Caco-2 (cell line): ENCODE measurements at regions not wholly inside any gene's neighbourhood (a gene's known extent, or its start where the extent isn't known, plus 50 kb on each side); places are given as distances from the start of the nearest gene placed in this dataset.
A peak's percentile ranks its signal among the peaks of the same experiment; 100 is the strongest.
"Not testable (repeated sequence)": the region's sequence is repeated elsewhere in the genome, so short reads cannot be mapped to it uniquely, and the experiment has no call there.

Experiments
- BruUV-seq: library from RNA; stranded (reverse); fragments of 400-500 nt; replicated peaks from 2 replicates; lab custom pipeline; 2021; lab: Mats Ljungman, UMichigan
- CTCF ChIA-PET: fragments of 300-600 bp; sonication (Branson Sonifier 250); formaldehyde crosslinking; loops from one replicate; lab custom pipeline; 2022; ENCODE audit warnings: antibody characterized with exemption; lab: Charles Lee
- POLR2A ChIA-PET: fragments of 300-600 bp; sonication (Branson Sonifier 250); formaldehyde crosslinking; loops from one replicate; lab custom pipeline; 2022; ENCODE audit warnings: antibody characterized with exemption; lab: Charles Lee
- DNase-seq, 2 experiments: peaks; one replicate each; pipeline versions ENCODE4 v3.0.0 to v3.0.0-alpha.2; 2020 to 2022
- H3K27me3 ChIP-seq: replicated peaks from 2 replicates; pipeline ENCODE4 v1.6.0; 2011; ENCODE audit warnings: low read length; ENCODE audit not compliant: control insufficient read depth, insufficient read depth
- H3K36me3 ChIP-seq: 2 replicates; pipeline ENCODE4 v1.5.1; 2011; ENCODE audit warnings: low read length; ENCODE audit not compliant: control insufficient read depth, insufficient read depth
- H3K4me1 ChIP-seq: fragments of 250-450 bp; sonication (Bioruptor Pico); 2 replicates; pipeline ENCODE4 v1.5.1; 2020; ENCODE audit warnings: mild to moderate bottlenecking
- H3K4me3 ChIP-seq: 2 replicates; pipeline ENCODE4 v1.5.1; 2011; ENCODE audit warnings: low read depth, mild to moderate bottlenecking, control low read depth, low read length
- H3K9me3 ChIP-seq: fragments of 250-450 bp; sonication (Bioruptor Pico); 2 replicates; pipeline ENCODE4 v1.5.1; 2020; ENCODE audit warnings: mild to moderate bottlenecking, moderate library complexity
- H3K27ac Mint-ChIP-seq: one replicate; pipeline ENCODE4 v1.8.0; 2022; ENCODE audit warnings: mixed read lengths; ENCODE audit not compliant: unreplicated experiment
- H3K27me3 Mint-ChIP-seq: one replicate; pipeline ENCODE4 v1.8.0; 2022; ENCODE audit warnings: mixed read lengths; ENCODE audit not compliant: insufficient read depth, unreplicated experiment
- H3K36me3 Mint-ChIP-seq: one replicate; pipeline ENCODE4 v1.8.0; 2022; ENCODE audit warnings: mild to moderate bottlenecking, mixed read lengths; ENCODE audit not compliant: insufficient read depth, unreplicated experiment
- H3K4me1 Mint-ChIP-seq: one replicate; pipeline ENCODE4 v1.8.0; 2022; ENCODE audit warnings: low read depth, mixed read lengths; ENCODE audit not compliant: unreplicated experiment
- H3K4me3 Mint-ChIP-seq: one replicate; pipeline ENCODE4 v1.8.0; 2022; ENCODE audit warnings: mild to moderate bottlenecking, moderate library complexity, mixed read lengths; ENCODE audit not compliant: unreplicated experiment
- H3K9me3 Mint-ChIP-seq: one replicate; pipeline ENCODE4 v1.8.0; 2022; ENCODE audit warnings: mixed read lengths; ENCODE audit not compliant: unreplicated experiment
- intact Hi-C: fragments of 100-400 bp; cut with micrococcal nuclease; formaldehyde crosslinking; loops from one replicate; pipeline ENCODE4 v1.10.0; 2022; ENCODE audit not compliant: unreplicated experiment
- TF ChIP-seq, protein P1 (sequence below), 2 experiments: fragments of 200-600 bp in 1 of 2; IDR thresholded peaks; 1 replicate in 1 of 2; 2 replicates in 1 of 2; pipeline versions ENCODE4 v1.5.1 to v1.8.0; 2011 to 2022; ENCODE audit warnings: antibody characterized with exemption in 1 of 2, control low read depth in 1 of 2, inconsistent platforms in 1 of 2, low read depth in 1 of 2, low read length in 1 of 2, mild to moderate bottlenecking in 1 of 2, moderate library complexity in 1 of 2; ENCODE audit not compliant: insufficient read depth in 1 of 2, severe bottlenecking in 1 of 2, unreplicated experiment in 1 of 2

DNA sequence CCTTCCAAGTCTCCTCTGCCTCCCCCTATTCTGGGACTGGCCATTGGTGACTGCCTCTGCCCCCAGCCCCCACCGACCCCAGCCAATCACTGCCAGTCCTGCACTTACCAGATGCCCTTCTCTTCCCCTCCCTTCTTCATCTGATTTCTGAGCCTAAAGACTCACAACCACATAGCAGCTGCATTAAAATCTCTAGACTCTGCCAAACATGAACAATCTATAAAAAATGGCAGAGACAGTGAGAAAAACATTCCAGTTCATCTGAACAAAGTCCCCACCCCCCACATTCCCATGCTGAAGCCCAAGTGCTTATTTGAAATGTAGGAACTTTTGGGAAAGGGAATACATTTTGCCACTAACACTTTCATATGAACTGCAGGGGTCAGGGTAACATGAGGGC, 60.8 kb downstream of the KCTD12 start:
- ChIA-PET CTCF (no interaction called here), POLR2A (no interaction called here)
- no peak for DNase-seq
- TF ChIP-seq, protein P1, sequence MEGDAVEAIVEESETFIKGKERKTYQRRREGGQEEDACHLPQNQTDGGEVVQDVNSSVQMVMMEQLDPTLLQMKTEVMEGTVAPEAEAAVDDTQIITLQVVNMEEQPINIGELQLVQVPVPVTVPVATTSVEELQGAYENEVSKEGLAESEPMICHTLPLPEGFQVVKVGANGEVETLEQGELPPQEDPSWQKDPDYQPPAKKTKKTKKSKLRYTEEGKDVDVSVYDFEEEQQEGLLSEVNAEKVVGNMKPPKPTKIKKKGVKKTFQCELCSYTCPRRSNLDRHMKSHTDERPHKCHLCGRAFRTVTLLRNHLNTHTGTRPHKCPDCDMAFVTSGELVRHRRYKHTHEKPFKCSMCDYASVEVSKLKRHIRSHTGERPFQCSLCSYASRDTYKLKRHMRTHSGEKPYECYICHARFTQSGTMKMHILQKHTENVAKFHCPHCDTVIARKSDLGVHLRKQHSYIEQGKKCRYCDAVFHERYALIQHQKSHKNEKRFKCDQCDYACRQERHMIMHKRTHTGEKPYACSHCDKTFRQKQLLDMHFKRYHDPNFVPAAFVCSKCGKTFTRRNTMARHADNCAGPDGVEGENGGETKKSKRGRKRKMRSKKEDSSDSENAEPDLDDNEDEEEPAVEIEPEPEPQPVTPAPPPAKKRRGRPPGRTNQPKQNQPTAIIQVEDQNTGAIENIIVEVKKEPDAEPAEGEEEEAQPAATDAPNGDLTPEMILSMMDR (IDR thresholded peaks at IDR 0.05; ENCODE audit: insufficient read depth in 1 of 2, low read depth in 1 of 2, low read length in 1 of 2, severe bottlenecking in 1 of 2, unreplicated experiment in 1 of 2), result no peak
- no peak overlapping the region for H3K4me3 Mint-ChIP-seq
- no peaks in the 10 kb centered on the region for H3K9me3 ChIP-seq
- H3K9me3 Mint-ChIP-seq, result no peaks in the 10 kb centered on the region
- no peaks in the 10 kb centered on the region for H3K4me1 ChIP-seq
- H3K27ac Mint-ChIP-seq, result no peak overlapping the region
- no TSS peak for BruUV-seq
- intact Hi-C loops, result no loop called here
- H3K4me1 Mint-ChIP-seq, result no peaks in the 10 kb centered on the region
- no peak overlapping the region for H3K4me3 ChIP-seq
- H3K27me3 Mint-ChIP-seq, result no peaks in the 10 kb centered on the region
- no peaks in the 10 kb centered on the region for H3K36me3 Mint-ChIP-seq
- H3K36me3 ChIP-seq, result no peaks in the 10 kb centered on the region
- H3K27me3 ChIP-seq, result no peaks in the 10 kb centered on the region

DNA sequence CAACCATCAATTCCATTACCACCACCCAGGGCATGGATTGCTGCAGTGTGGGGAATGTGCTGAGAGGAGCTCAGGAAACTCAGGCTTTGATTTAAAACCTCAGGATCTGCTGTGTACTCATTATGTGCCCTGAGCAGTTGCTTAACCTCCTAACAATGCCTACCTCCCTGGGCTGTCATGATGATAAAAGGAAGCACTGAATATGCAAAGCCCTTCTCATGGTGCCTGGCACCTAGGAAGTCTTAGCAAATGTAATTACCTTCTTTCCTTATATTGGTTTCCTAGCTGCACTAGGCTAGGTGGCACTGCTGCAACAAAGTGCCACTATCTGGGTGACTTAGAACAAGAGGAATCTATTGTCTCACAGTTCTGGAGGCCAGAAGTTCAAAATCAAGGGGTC, 62.2 kb downstream of the KCTD12 start:
- no peaks in the 10 kb centered on the region for H3K36me3 ChIP-seq
- H3K9me3 ChIP-seq, result no peaks in the 10 kb centered on the region
- Mint-ChIP-seq H3K9me3 (no peaks in the 10 kb centered on the region), H3K36me3 (no peaks in the 10 kb centered on the region), H3K4me1 (no peaks in the 10 kb centered on the region), H3K27ac (no peak overlapping the region), H3K4me3 (no peak overlapping the region), H3K27me3 (no peaks in the 10 kb centered on the region)
- H3K4me3 ChIP-seq, result no peak overlapping the region
- TF ChIP-seq, protein P1 (IDR thresholded peaks at IDR 0.05; ENCODE audit: insufficient read depth in 1 of 2, low read depth in 1 of 2, low read length in 1 of 2, severe bottlenecking in 1 of 2, unreplicated experiment in 1 of 2), result no peak
- ChIA-PET CTCF (no interaction called here), POLR2A (no interaction called here)
- no peaks in the 10 kb centered on the region for H3K27me3 ChIP-seq
- no peaks in the 10 kb centered on the region for H3K4me1 ChIP-seq
- intact Hi-C loops, result no loop called here
- BruUV-seq, result no TSS peak
- no peak for DNase-seq

DNA sequence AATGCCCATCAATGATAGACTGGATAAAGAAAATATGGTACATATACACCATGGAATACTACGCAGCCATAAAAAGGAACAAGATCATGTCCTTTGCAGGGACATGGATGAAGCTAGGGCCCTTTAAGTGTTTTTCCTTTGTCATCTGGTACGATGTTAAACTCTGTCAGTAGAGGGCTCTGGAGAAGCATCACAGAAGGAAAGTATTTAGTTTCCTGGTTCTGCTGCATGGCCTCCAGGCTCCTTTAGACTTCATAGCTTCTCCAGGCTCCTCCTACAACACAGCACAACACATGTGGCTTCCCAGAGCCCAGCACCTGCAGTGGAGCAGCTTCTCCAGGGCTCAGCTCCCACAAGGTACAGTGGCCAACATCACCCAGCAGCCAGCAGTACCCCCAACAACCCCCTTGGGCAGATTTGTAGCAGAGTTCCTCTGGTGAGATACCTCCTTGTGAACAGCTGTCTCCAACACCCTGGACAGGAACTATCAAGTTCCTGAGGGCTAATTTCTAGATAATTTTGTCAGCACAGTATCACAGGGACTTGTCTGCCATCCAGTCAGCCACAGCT, 63.4 kb downstream of the KCTD12 start:
- no TSS peak for BruUV-seq
- H3K36me3 Mint-ChIP-seq, result no peaks in the 10 kb centered on the region
- intact Hi-C loops, result loop anchor here (1.0 kb wide), 2 partner anchors 63 to 81 kb away; no protein-coding TSS in a partner anchor
- Histone ChIP-seq H3K36me3 (no peaks in the 10 kb centered on the region), H3K27me3 (no peaks in the 10 kb centered on the region), H3K4me3 (no peak overlapping the region), H3K9me3 (no peaks in the 10 kb centered on the region), H3K4me1 (no peaks in the 10 kb centered on the region)
- POLR2A ChIA-PET, result no interaction called here
- H3K9me3 Mint-ChIP-seq, result no peaks in the 10 kb centered on the region
- no peak overlapping the region for H3K4me3 Mint-ChIP-seq
- CTCF ChIA-PET, result interaction anchor here (0.9 to 1.7 kb wide), 4 partner anchors 61 to 81 kb away, joined by 3 to 9 read pairs (median 6); no protein-coding TSS in a partner anchor
- H3K27me3 Mint-ChIP-seq, result peaks cover 3% of the 10 kb centered on the region
- no peak overlapping the region for H3K27ac Mint-ChIP-seq
- no peak for DNase-seq
- H3K4me1 Mint-ChIP-seq, result no peaks in the 10 kb centered on the region
- TF ChIP-seq, protein P1 (IDR thresholded peaks at IDR 0.05; ENCODE audit: insufficient read depth in 1 of 2, low read depth in 1 of 2, low read length in 1 of 2, severe bottlenecking in 1 of 2, unreplicated experiment in 1 of 2), result peak in 1 of 2 experiments; percentile 18

DNA sequence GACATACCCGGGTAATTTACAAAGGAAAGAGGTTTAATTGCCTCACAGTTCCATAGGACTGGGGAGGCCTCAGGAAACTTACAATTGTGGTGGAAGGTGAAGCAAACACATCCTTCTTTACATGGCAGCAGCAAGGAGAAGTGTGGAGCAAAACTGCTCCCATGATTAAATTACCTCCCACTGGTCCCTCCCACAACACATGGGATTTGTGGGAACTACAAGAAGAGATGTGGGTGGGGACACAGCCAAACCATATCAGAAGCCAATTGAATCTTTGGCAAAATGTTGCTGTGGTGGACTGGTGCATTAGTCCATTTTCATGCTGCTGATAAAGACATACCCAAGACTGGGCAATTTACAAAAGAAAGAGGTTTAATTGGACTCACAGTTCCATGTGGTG, 65.0 kb downstream of the KCTD12 start:
- H3K4me3 Mint-ChIP-seq, H3K27me3 ChIP-seq, H3K9me3 ChIP-seq, H3K27ac Mint-ChIP-seq, BruUV-seq, DNase-seq, H3K36me3 ChIP-seq, H3K9me3 Mint-ChIP-seq, POLR2A ChIA-PET, H3K4me1 ChIP-seq, H3K4me3 ChIP-seq, H3K4me1 Mint-ChIP-seq, H3K27me3 Mint-ChIP-seq, H3K36me3 Mint-ChIP-seq, intact Hi-C loops: not testable (repeated sequence)
- CTCF ChIA-PET, result interaction anchor here (1.0 kb wide), 1 partner anchor 64 kb away, joined by 3 read pairs; no protein-coding TSS in a partner anchor
